Left colon (tissue), 2 donors: ENCODE measurements at regions not wholly inside any gene's neighbourhood (a gene's known extent, or its start where the extent isn't known, plus 50 kb on each side); places are given as distances from the start of the nearest gene placed in this dataset.
"Not testable (repeated sequence)": the region's sequence is repeated elsewhere in the genome, so short reads cannot be mapped to it uniquely, and the experiment has no call there.

Experiments
- ATAC-seq: fragments of 200-7000 bp; cut with Tn5 transposase; one replicate; pipeline ENCODE4 v1.9.1; 2020; ENCODE audit warnings: mild to moderate bottlenecking, moderate library complexity
- DNase-seq, 2 donors: peaks; one replicate each; pipeline ENCODE4 v3.0.0-alpha.2; 2020
- intact Hi-C, 2 donors: fragments of 100-400 bp; cut with DNase I in 1 of 2; cut with micrococcal nuclease in 1 of 2; formaldehyde crosslinking; loops; one replicate each; pipeline versions ENCODE4 v1.11.2 to v1.14.0; 2022; cut with DNase I, micrococcal nuclease
- donor health status: DM: no; HTN: no; CAD: no.
- donor health status: DM: yes; HTN: yes; CAD: no.

- intact Hi-C loops, result no loop called here
- ATAC-seq, result no peak
- no peak for DNase-seq
Measured at GRCh38 chr1:166379447-166379846, 212.6 kb upstream of the FAM78B start.

DNA sequence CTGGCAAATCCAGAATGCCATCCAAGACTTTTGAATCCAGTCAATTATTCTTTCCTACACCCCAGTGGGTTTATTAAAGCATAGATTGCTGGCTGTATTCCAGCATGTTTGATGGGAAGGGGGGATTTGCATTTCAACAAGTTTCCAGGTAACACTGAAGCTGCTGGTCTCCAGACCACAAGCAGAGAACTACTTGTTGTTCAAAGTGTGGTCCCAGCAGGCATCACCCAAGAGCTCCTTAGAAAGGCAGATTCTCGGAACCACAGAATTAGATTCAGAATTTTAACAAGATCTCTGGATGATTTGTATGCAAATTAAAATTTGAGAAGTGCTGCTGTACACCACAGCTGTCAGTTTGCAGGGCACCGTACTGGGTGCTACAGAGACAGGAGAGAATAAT, 216.3 kb upstream of the FAM78B start:
- DNase-seq (no peak), ATAC-seq (no peak)
- intact Hi-C loops, result no loop called here

GRCh38 chr1:166383635-166384346, 217.0 kb upstream of the FAM78B start:
- DNase-seq (no peak), ATAC-seq (no peak)
- intact Hi-C loops, result no loop called here

DNA sequence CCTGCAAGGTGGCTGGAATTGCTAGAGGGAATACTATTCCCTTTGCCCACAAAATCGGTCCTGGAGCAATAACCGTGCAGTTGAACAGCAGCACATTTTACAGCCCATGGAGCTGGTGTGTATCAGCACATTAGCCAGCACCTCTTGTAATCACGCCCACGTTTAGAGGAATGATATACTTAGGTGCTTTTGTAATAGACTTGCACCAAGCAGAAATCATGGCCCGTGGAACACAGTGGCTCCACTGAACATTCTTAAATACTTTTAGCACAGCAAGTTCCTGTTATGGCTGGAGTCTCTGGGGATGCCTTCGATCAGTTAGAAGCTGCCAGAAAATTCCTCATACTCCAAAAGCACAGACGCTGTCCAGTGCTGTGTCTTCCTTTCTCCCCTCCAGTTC, 218.1 kb upstream of the FAM78B start:
- intact Hi-C loops, result no loop called here
- ATAC-seq (no peak), DNase-seq (no peak)

DNA sequence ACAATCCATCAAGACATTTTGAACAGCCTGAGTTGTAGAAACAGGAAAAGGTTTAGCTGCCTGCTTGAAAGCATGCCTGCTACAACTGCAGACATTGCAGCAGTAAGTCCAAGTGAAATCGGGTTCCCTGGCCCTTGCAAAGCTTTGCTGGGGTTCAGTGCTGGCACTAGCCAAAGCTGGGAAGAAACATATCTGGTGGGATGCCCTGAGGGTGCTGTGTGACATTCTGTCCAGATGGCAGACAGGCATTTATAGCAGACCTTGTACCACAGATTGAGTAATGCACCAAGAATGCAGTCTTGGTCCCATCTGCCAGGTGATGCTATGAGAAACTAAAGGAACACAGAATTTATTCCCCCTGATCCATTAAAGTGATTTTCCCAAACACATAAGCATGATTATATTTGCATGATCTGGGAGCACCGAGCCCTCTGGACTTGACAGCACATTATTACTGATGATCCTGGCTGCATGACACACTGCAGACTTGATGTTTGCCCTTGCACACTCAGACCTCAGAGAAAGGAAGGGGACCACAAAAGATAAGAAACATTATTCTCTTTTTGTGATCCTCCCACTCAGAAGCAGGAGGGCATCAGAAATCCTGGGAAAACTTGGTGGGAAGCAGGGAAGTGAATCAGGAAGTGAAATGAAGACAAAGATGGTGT, 223.7 kb upstream of the FAM78B start:
- ATAC-seq, result no peak
- DNase-seq, result no peak
- intact Hi-C loops, result no loop called here

DNA sequence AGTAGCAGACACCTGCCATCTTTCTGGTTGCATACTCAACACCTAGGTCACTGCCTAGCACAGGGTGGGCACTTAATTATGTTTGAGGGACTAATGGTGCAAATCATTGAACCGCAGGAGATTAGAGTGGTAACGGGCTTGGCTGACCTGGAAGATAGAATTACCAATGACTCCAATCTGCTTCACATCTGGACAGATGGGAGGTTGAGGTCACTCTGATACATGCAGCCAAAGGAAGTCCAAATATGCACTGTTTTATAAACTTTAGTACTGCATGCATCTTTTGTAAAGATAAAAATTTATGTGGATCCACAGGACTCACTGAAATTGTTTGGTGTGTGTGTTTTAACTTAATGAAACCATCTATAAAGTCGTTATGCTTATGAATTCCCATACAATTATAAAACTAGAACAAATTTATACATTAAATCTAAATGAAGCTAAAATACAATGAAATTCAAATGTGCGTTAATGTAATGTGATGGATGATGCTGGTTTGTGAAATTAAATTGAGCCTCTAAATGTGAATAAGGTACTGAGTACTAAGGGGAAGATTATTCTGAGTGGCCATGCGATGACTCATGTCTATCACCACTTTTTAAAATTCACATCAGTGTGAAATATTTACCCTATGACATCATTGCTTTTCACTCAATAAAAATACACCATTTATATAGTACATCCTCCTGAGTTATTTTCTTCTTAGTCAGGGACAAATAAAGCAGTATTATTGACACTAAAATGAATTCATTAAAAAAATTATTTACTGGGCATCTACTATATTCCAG, 224.7 kb upstream of the FAM78B start:
- no peak for ATAC-seq
- intact Hi-C loops, result no loop called here
- DNase-seq, result no peak

DNA sequence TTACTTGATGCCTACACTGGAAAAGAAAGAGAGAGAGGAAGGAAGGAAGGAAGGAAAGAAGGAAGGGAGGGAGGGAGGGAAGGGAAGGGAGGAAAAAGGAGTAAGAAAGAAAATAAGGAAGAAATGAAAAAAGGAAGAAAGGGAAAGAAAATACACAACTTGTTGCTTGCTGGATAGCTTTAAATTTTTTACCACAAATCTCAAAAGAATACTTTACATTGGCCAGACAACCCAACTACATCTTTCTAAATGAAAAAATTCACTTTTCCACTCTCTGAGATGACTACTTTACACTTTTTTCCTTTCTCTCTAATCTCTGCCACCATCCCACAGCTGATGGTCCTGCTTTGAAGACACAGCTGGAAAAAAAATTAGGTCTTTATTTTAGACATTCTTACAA, 228.9 kb upstream of the FAM78B start:
- no peak for DNase-seq
- ATAC-seq, result no peak
- intact Hi-C loops, result no loop called here

GRCh38 chr1:166409253-166410082, 242.7 kb upstream of the FAM78B start:
- ATAC-seq, intact Hi-C loops, DNase-seq: not testable (repeated sequence)

DNA sequence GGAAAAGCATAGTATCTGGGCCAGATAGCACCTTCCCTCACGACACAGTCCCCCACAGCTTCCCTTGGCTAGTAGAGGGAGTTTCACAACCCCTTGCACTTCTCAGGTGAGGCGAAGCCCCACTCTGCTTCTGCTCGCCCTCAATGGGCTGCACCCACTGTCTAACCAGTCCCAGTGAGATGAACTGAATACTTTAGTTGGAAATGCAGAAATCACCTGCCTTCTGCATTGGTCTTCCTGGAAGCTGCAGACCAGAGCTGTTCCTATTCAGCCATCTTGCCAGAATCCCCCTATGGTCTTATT, 243.2 kb upstream of the FAM78B start:
- intact Hi-C loops, result no loop called here
- ATAC-seq (no peak), DNase-seq (no peak)

- ATAC-seq, DNase-seq, intact Hi-C loops: not testable (repeated sequence)
Measured at GRCh38 chr1:166416831-166417230, 250.0 kb upstream of the FAM78B start.

DNA sequence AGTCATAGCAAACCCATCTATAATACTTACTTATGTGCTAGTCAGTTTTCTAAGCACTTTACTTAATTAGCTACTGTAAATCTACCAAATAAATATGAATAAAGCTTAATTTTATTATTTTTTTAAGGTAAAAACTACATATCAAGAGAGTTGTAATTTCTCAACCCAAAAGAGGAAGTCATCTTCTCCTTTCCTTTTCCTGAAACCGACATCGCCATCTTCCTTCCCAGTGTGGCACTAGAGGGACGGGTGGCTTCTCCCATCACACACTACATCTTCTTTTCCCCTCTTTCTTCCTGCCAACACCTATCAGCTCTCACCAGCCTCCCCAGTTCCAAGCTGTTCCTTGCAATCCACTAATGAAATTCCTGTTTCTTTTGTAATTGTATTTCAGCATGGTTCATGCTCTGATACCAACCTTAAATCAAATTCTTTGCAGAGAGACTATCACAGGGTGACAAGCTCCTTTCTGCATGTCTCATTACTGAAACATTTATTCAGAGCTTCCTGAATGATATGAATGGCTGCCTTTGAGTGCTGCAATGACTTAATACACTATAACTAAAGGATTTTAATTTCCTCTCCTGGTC, 251.6 kb upstream of the FAM78B start:
- intact Hi-C loops, result no loop called here

DNA sequence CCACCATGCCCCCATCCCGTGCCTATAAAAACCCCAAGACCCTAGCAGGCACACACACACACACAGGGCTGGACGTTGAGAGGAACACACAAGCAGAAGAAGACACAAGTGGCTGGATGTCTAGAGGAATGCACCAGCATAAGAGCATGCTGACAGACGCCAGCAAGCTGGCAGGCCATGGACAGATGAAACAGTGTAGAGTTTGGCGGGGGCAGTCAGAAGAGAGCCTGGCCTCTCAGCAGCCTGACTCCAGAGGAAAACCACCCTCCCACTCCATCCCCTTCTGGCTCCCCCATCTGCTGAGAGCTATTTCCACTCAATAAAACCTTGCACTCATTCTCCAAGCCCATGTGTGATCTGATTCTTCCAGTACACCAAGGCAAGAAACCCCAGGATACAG, 255.8 kb upstream of the FAM78B start:
- ATAC-seq, intact Hi-C loops, DNase-seq: not testable (repeated sequence)

More for the DNA sequence above, 251.6 kb upstream of the FAM78B start:
- ATAC-seq (no peak), DNase-seq (no peak)

DNA sequence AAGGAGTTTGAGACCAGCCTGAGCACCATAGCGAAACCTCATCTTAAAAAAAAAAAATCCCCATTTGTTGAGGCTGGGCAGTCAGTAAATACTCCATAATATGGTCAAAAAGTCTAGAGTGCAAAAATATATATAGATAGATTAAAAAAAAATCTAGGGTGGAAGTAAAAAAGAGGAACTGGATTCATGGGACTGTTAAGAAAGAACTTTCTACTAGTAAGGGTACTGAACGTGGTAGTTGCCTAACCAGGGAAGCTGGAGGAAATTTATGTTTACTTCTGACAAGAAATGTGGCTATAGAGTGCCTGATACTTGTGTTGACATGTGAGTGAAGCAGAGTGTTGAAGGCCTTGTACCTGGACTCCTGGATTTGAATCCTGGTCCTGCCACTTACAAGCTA, 265.9 kb upstream of the FAM78B start:
- no peak for DNase-seq
- intact Hi-C loops, result no loop called here
- no peak for ATAC-seq

- intact Hi-C loops, DNase-seq, ATAC-seq: not testable (repeated sequence)
Measured at GRCh38 chr1:166433404-166434304, 266.9 kb upstream of the FAM78B start.

GRCh38 chr1:166457700-166458099, 290.9 kb upstream of the FAM78B start:
- DNase-seq (no peak), ATAC-seq (no peak)
- intact Hi-C loops, result no loop called here

DNA sequence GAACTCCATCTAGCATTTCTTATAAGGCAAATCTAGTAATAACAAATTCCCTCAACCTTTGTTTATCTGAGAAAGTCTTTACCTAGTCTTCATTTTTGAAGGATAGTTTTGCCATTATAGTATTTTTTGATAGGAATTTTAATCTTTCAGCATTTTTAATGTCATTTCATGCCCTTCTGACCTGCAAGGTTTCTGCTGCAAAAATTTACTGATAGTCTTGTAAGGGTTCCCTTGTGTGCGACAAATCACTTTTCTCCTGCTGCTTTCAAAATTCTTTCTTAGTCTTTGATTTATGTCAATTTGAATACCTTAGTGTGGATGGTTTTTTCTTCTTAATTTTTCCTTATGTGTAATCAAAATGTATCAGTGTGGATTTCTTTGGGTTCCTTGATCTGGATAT, 297.5 kb upstream of the FAM78B start:
- DNase-seq (no peak), ATAC-seq (no peak)
- intact Hi-C loops, result no loop called here

DNA sequence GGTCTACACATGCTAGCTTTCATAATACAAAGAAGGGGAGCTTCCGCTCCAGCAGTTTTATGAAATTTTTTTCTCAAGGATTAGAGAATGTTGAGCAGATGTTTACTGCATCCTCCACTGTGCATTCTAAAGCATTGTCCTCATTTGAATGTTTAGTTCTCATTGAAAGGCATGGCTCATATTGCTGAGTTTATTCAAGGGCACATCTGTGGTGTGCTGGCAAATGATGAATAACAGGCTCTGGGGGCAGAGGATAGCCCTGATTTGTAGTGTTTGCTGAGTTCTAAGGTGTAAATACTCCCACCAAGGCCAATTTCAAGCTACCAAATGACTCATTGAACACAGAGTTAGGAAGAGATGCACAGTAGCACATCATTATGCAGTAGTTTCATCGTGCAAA, 303.2 kb upstream of the FAM78B start:
- ATAC-seq, result no peak
- DNase-seq, result no peak
- intact Hi-C loops, result loop anchor here in 1 of 2 donors (10.0 kb wide), 1 partner anchor 535 kb away; no protein-coding TSS in a partner anchor

- intact Hi-C loops, result loop anchor here in 1 of 2 donors (10.0 kb wide), 1 partner anchor 536 kb away; no protein-coding TSS in a partner anchor
- DNase-seq (no peak), ATAC-seq (no peak)
Measured at GRCh38 chr1:166470441-166470840, 303.6 kb upstream of the FAM78B start.
